ENCODE measurements at regions not wholly inside any gene's neighbourhood (a gene's known extent, or its start where the extent isn't known, plus 50 kb on each side); places are given as distances from the start of the nearest gene placed in this dataset.
A peak's percentile ranks its signal among the peaks of the same experiment; 100 is the strongest.

GRCh38 chr3:107250221-107250620 lies 127.0 kb upstream of the CCDC54 start:
- no peak for DNase-seq

- no peak for DNase-seq
Observed at GRCh38 chr3:107251819-107252218, 125.4 kb upstream of the CCDC54 start.

- DNase-seq, result no peak
Observed at GRCh38 chr3:107256963-107257362, 120.3 kb upstream of the CCDC54 start.

- DNase-seq, result no peak
Observed at GRCh38 chr3:107258300-107258699, 118.9 kb upstream of the CCDC54 start.

GRCh38 chr3:107260207-107260606 lies 117.0 kb upstream of the CCDC54 start:
- no peak for DNase-seq

- no peak for DNase-seq
Observed at GRCh38 chr3:107263269-107264021, 113.8 kb upstream of the CCDC54 start.

- DNase-seq, result no peak
Observed at GRCh38 chr3:107264888-107265287, 112.4 kb upstream of the CCDC54 start.

- no peak for DNase-seq
Observed at GRCh38 chr3:107265526-107265925, 111.7 kb upstream of the CCDC54 start.

GRCh38 chr3:107268469-107268868 lies 108.8 kb upstream of the CCDC54 start:
- no peak for DNase-seq

- no peak for DNase-seq
Observed at GRCh38 chr3:107269136-107269535, 108.1 kb upstream of the CCDC54 start.

GRCh38 chr3:107271787-107272387 lies 105.4 kb upstream of the CCDC54 start:
- peak; percentile 26 for DNase-seq

GRCh38 chr3:107272471-107272870 lies 104.8 kb upstream of the CCDC54 start:
- no peak for DNase-seq

- no peak for DNase-seq
Observed at GRCh38 chr3:107272885-107273284, 104.4 kb upstream of the CCDC54 start.

- DNase-seq, result no peak
Observed at GRCh38 chr3:107273771-107274170, 103.5 kb upstream of the CCDC54 start.

GRCh38 chr3:107275511-107275910 lies 101.7 kb upstream of the CCDC54 start:
- no peak for DNase-seq

GRCh38 chr3:107283948-107284347 lies 93.3 kb upstream of the CCDC54 start:
- no peak for DNase-seq

- DNase-seq, result no peak
Observed at GRCh38 chr3:107284612-107285011, 92.6 kb upstream of the CCDC54 start.

GRCh38 chr3:107285197-107285596 lies 92.0 kb upstream of the CCDC54 start:
- no peak for DNase-seq

GRCh38 chr3:107289354-107289753 lies 87.9 kb upstream of the CCDC54 start:
- no peak for DNase-seq

GRCh38 chr3:107294117-107294516 lies 83.1 kb upstream of the CCDC54 start:
- DNase-seq, result no peak

- no peak for DNase-seq
Observed at GRCh38 chr3:107297597-107297996, 79.6 kb upstream of the CCDC54 start.

GRCh38 chr3:107307205-107307604 lies 70.0 kb upstream of the CCDC54 start:
- DNase-seq, result no peak

- no peak for DNase-seq
Observed at GRCh38 chr3:107308716-107309115, 68.5 kb upstream of the CCDC54 start.

- DNase-seq, result no peak
Observed at GRCh38 chr3:107309312-107309711, 67.9 kb upstream of the CCDC54 start.

GRCh38 chr3:107313711-107314110 lies 63.5 kb upstream of the CCDC54 start:
- no peak for DNase-seq
